ENCODE measurements at regions not wholly inside any gene's neighbourhood (a gene's known extent, or its start where the extent isn't known, plus 50 kb on each side); places are given as distances from the start of the nearest gene placed in this dataset.

DNA sequence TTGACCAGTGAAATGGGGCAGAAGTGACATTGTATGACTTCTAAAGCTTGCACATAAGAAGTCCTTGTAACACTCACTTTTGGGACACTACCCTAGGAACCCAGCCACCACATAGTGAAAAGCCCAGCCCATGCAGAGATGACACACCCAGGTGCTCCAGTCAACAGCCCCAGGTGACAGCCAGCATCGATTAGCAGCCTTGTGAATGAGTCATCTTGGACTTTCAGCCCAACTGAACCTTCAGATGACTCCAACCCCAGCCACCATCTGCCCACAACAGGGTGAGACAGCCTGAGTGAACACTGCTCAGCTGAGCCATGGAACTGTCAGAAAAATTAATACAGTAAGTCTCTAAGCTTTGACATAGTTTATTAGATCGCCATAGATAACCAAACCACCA is 458.6 kb downstream of the ZSWIM6 start:
- no peak for DNase-seq (ENCODE audit: low spot score)

DNA sequence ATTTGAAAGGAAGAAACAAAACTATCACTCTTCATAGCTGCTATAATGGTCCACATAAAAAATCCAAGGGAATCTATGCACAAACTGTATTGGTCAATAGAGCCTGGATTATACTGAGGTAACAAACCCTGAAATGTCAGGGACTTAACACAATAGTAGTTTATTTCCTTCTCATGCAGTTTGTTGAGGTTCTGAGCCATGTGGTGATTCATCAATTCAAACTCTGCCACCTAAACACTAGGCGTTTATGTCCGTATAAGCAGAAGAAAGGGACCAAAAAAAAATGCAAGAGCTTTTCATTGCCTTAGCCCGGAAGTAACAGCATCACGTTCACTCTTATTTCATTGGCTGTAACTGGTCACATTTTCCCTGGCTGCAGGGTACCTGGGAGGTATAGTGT is 464.7 kb downstream of the ZSWIM6 start:
- no peak for DNase-seq (ENCODE audit: low spot score)

DNA sequence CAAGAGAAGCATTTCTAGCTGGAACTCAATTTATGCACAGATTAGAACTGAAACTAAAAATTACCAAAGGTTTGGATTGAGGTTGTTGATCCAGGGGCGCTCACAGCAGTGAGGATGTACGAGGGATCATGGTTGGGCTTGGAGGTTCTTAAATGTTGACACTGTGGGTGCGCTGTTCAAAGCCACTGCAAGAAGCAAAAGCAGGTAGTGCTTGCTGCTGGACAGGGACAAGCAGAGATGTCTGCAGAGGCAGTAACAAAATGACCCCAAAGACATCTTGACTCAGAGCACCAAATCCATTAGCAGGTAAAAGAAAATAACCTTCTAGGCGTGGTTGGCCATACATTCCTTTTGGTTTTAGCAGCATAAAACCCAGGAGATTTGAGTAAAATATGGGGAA is 468.4 kb downstream of the ZSWIM6 start:
- DNase-seq (ENCODE audit: low spot score), result no peak

DNA sequence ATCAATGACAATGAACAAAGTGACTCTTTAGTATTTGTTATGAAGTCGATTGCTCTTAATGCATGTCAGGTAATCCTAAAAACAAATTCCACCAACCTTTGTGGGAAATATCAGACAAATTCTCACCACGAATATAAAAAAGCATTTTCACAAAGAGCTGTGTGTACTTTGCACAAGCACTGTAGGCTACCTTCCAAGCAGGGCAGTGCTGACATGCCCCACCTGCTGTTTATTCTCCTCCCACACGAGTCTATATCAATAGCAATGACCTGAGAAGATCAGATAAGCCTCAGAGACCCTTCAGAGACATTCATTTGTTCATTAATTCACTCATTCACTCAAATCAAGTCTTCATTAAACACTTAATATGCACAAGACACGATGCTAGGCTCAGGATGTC is 469.1 kb downstream of the ZSWIM6 start:
- DNase-seq (ENCODE audit: low spot score), result no peak

DNA sequence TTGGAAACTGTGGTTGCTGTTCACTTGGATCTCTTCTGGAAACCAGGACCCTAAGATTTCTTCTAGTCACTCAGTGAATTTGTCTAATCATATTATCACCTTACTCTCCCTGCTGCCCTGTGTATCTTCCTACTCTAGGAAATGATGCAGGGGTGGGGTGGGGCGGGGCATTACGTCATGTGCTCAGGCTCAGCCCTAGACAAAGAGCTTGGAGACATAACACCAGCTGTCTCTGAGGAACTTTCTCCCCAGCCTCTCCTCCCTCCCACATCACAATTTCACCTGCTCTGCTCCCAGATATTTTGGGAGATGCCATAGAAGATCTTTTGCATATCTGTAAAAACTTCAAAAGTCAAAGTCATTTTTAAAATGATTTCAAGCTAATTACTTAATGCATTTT is 470.4 kb downstream of the ZSWIM6 start:
- DNase-seq (ENCODE audit: low spot score), result no peak

DNA sequence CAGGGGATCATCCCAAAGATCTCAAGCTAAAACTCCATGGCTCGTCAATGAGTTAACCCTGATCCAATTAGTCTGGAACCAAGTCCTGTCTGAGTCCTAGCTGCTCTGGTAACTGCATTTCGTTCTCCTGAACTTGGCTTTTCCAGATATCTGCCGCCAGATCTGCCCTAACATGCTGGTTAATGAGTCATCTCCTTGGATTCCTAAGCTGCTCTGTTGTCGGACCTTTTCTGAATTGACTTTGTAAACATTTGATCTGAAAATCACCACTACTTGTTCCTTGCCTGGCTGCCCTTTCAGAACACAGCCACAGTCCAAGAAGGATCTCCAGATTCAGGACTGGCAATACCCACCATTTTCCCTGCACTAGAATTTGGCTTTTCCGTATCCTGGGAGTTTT is 473.0 kb downstream of the ZSWIM6 start:
- no peak for DNase-seq (ENCODE audit: low spot score)

DNA sequence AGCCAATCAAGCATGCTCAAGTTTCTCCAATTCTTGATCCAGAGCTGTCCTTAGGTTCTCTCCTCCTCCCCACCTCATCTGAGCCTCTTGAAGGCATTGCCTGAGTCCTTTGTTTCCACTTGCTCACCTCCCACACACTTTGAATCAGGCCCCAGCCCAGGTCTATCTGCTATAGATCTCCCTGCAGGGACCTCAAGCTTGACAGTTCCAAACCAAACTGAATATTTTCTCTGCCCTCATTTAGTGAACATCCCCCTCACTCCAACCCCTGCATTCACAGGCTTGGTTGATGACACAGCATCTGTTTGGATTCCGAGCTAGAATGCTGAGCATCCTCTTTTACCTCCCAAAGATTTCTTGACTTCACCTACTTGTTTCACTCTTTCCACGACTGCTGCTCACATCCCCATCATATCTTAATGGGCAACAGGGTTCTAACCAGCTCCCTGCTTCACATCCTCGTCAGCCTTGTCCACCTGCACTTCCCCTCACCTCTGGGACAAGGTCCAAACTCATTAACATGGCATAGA is 474.5 kb downstream of the ZSWIM6 start:
- no peak for DNase-seq (ENCODE audit: low spot score)

- no peak for DNase-seq (ENCODE audit: low spot score)
These were observed 476.0 kb downstream of the ZSWIM6 start for GRCh38 chr5:61808091-61808490.

- no peak for DNase-seq (ENCODE audit: low spot score)
These were observed 476.9 kb downstream of the ZSWIM6 start for GRCh38 chr5:61808909-61809308.

DNA sequence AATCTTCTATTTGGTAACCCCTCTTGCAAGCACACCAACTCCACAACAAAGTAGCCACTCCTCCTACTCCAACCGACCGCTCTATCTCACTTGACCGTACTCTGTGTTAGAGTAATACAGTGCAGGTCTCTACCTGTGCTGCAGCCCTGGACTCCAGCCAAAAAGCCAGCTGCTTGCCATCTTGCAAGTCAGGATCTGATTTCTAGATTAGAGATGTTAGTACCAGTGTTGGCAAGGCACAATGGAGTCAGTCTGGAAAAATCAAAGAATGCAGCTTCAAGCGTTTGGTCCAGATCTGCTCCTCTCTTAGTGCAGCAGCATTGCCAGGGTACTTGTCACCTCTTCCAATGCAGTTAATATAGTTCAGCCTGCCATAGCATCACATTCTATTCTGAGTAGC is 477.6 kb downstream of the ZSWIM6 start:
- DNase-seq (ENCODE audit: low spot score), result no peak

- DNase-seq (ENCODE audit: low spot score), result no peak
These were observed 479.0 kb downstream of the ZSWIM6 start for GRCh38 chr5:61811052-61811451.

DNA sequence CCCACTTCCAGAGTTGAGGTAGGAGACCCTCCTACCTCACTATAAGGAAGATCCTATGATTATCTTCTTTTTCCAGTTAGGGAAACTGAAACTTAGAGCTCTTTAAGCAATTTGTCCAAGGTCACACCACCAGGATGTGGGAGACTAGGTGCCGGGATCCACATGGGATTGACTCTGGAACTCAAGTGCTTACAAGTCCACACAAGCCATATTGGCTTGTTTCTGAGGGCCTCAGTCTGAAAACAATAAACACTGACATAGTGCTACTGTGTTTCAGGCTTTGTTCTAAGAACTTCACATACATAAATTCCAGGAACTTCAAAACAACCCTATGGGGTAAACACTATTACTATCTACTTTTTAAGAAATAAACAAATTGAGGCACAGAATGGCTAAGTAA is 481.3 kb downstream of the ZSWIM6 start:
- no peak for DNase-seq (ENCODE audit: low spot score)

- DNase-seq (ENCODE audit: low spot score), result no peak
These were observed 483.3 kb downstream of the ZSWIM6 start for GRCh38 chr5:61815339-61815738.

DNA sequence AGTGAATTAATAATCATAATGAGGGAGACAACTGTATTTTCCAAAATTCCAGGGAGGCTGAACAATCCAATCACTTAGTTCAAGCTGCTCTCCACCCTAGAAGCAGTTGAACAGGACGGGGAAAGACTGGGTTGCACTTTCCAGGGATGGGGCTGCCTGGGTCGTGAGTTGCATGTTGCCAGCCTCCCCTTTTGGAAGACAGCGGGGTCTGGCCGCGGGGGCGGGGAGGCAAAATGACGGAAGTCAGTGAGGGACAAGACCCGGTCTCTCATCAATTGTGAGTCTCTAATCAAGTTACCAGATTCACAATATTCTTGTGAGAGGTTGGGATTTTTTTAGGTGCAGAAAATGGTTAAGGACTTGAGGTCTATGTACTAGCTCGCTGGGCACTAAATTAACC is 484.1 kb downstream of the ZSWIM6 start:
- DNase-seq (ENCODE audit: low spot score), result no peak

- no peak for DNase-seq (ENCODE audit: low spot score)
These were observed 484.8 kb downstream of the ZSWIM6 start for GRCh38 chr5:61816585-61817450.

GRCh38 chr5:61817472-61818326 is 485.6 kb downstream of the ZSWIM6 start:
- DNase-seq (ENCODE audit: low spot score), result peak; percentile 52

DNA sequence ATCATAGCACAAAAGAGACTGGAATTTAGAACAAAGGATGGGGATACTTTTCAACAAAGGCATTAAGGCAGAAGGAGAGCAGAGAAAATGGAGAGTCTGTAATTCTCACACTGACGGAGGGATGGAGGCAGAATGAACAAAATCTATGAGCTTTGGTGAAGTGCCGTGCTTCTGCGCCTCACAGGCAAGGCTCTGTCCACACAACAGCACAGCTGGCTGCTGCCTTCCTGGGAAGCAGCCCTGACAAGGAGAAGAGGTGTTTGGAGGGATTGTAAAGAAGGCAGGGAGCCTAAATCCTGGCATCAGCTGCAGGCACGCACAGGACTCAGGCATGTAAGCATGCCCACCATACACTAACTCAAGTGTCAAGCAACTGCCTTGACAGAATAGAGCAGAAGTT is 485.2 kb upstream of the KIF2A start:
- DNase-seq (ENCODE audit: low spot score), result no peak

GRCh38 chr5:61821561-61821960 is 484.4 kb upstream of the KIF2A start:
- no peak for DNase-seq (ENCODE audit: low spot score)

DNA sequence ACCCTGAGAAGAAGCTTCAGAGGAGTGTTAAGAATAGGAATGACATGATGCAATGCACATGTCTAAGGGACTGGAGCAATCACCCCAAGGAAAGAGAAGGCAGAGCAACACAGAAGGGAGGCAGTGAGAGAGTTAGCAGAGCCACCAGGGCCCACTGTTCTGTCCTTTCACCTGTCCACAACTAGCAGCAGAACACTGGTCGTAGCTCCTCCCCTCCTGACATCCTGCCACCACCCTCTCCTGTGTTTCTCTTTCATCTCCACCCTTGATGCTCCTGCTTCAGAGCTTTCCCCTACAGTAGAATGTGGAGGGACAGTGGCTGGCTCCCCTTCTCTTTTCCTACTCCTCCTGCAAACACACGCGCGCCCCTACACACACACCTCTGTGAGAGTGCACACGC is 483.4 kb upstream of the KIF2A start:
- no peak for DNase-seq (ENCODE audit: low spot score)

DNA sequence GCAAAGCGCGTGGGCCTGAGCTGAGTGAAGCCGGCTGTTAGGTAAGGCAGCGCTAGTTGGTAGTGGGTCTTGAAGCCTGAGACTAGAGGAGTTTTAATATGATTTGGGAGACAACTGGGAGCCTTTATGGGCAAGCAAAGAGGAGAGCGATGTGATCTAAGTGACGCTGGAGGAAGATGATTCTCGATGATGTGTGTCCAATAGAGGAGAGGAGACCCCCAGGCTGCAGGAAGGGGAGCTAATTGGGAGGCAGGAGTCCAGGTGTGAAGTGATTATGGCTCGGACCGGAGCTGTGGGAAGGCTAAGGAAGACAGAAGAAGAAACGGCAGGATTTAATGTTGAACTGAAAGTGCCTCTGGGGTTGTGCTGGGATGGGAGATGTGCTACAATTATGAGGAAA is 482.9 kb upstream of the KIF2A start:
- DNase-seq (ENCODE audit: low spot score), result no peak

GRCh38 chr5:61823781-61824180 is 482.2 kb upstream of the KIF2A start:
- DNase-seq (ENCODE audit: low spot score), result no peak

- no peak for DNase-seq (ENCODE audit: low spot score)
These were observed 481.6 kb upstream of the KIF2A start for GRCh38 chr5:61824396-61824795.

DNA sequence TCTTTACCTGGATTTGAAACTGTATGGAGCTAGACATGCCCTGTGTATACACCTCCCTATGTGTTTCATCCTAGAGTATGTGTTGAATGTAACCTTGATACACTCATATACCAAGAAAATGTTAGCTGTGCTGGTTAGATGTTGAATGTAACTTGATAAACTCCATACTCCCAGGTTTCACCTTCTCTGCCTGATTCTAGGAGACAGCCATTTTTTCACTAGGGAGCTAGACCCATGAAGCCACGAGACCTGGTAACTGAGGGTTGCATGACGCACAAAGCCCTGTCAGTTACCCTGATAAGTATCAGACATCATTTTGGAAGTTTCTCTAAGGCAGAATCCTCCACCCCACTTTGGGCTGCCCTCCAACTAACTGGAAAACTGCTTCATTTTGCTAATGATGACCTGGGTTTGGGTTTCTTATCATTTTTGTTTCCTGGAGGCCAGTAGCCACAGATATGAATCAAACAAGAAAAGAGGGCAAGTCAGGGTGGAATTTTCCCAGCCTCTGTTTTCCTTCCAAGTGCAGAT is 478.5 kb upstream of the KIF2A start:
- no peak for DNase-seq (ENCODE audit: low spot score)
